HG02588 (cell line): ENCODE measurements at regions not wholly inside any gene's neighbourhood (a gene's known extent, or its start where the extent isn't known, plus 50 kb on each side); places are given as distances from the start of the nearest gene placed in this dataset.
"Not testable (repeated sequence)": the region's sequence is repeated elsewhere in the genome, so short reads cannot be mapped to it uniquely, and the experiment has no call there.

Experiments
- ATAC-seq: cut with Tn5 transposase; IDR thresholded peaks from one replicate; pipeline ENCODE4 v1.9.1; 2021; ENCODE audit warnings: mild to moderate bottlenecking, moderate library complexity; ENCODE audit not compliant: unreplicated experiment

DNA sequence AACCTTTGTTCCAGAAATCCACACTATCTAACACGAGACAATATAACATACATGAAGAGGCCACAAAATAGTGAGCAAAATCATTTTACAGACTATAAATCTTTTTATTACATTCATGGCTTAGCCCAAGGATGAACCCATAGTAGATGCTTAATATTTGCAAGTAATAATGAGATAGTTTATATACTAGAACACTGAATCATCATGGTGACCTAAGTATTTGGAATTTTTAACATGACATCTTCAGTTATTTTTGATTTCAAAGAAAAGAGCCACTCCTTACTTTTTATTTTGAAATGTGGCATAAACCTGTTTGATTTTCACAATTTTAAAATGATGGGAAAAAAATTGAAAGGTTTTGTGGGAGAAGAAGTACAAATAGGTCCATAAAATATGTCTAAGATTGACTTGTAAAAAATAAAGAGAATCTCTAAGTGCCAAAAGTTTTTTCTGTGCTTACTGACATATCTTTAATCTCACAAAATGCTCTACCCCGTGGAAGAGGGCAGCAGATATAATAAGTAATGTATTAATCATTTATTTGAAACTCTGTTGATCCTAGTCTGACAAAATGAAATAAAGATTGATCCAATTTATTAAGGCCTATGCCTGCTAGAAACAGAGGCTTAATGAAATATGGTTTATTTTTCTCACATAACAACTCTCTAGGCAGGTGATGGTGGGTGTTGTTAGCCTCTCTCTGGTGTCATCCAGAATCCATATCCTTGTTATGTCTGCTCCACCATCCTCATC, 224.5 kb upstream of the CENPE start:
- no peak for ATAC-seq

GRCh38 chr4:103415801-103416200, 217.7 kb upstream of the CENPE start:
- no peak for ATAC-seq

GRCh38 chr4:103412646-103413045, 214.5 kb upstream of the CENPE start:
- not testable (repeated sequence) for ATAC-seq

GRCh38 chr4:103410386-103410785, 212.2 kb upstream of the CENPE start:
- no peak for ATAC-seq

DNA sequence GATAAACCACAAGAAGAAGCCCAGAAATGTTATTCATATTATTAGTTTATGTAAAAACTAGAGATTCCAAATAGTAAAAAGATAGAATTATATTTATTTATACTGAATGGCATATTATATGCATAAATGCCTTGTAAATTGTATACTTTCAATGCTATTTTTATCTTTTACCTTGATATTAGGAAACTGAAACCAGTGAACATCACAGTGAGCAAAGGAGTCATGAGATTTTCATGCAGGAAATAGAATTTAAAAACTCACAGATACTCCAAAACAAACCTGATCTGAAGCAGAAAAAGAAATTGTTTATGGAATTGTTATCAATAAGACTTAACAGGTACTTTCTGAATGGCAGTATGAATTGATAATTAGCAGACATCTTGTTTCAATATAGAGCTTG, 207.3 kb upstream of the CENPE start:
- ATAC-seq, result no peak

GRCh38 chr4:103403619-103404018, 205.5 kb upstream of the CENPE start:
- no peak for ATAC-seq

DNA sequence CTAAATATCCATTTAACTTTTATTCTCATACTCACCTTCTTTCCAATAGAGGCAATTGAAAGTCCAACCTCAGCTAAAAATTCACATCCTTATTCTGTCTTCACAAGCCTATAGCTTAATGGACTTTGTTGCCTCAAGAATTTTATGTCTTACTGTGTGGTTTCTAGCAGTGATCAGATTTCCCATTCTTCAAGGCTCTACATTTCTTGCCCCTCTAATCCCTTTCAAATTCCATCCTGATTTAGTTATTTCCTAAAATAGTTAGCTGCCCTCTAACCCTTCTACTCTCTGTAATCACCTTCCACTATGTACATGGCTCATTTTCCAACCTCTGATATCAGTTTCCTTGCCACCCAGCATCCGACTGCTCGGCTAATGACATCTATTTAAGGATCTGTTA, 204.1 kb upstream of the CENPE start:
- ATAC-seq, result no peak

- ATAC-seq, result peak; percentile 71
Observed at GRCh38 chr4:103400405-103400804, 202.3 kb upstream of the CENPE start.

- no peak for ATAC-seq
Observed at GRCh38 chr4:103397541-103397940, 199.4 kb upstream of the CENPE start.

- not testable (repeated sequence) for ATAC-seq
Observed at GRCh38 chr4:103387508-103388011, 189.4 kb upstream of the CENPE start.

DNA sequence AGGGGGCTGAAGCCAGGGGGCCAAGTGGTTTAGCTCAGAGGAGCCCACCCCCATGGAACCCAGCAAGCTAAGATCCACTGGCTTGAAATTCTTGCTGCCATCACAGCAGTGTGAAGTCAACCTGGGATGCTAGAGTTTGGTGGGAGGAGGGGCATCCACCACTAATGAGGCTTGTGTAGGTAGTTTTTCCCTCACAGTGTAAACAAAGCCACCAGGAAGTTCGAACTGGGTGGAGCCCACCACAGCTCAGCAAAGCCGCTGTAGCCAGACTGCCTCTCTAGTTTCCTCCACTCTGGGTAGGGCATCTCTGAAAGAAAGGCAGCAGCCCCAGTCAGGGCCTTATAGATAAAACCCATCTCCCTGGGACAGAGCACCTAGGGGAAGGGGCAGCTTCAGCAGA, 187.4 kb upstream of the CENPE start:
- not testable (repeated sequence) for ATAC-seq

DNA sequence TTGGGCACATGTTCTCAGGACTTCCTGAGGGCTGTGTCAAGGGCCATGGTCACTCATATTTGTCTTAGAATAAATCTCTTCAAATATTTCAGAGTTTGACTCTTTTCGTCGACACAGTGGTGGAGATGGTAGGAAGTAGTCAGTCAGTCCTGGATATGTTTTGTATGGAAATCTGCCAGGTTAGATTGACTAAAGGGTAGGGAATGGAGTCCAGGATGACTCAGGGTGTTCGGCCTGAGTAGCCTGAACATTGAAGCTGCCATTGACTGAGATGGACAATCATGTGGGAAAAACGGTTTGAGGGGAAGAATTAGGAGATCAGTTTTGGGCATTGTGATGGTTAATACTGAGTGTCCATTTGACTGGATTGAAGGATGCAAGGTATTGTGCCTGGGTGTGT, 177.1 kb upstream of the CENPE start:
- no peak for ATAC-seq

DNA sequence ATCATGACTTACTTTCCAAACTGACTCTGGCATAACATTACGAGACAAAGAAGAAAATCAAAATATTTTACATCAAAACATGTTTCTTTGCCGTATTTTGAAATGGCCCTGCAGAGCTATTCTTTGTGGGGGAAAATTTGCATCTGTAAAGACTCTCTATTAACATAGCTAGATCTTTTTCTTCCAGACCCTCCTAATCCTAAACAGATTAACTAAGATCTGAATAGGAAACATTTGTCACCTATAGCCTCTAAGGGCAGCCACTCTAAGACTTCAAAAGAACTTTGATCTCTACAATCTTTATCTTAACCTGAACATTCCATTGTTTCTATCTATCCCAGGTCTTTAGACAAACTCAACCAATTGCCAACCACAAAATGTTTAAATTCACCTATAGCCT, 176.6 kb upstream of the CENPE start:
- ATAC-seq, result no peak

DNA sequence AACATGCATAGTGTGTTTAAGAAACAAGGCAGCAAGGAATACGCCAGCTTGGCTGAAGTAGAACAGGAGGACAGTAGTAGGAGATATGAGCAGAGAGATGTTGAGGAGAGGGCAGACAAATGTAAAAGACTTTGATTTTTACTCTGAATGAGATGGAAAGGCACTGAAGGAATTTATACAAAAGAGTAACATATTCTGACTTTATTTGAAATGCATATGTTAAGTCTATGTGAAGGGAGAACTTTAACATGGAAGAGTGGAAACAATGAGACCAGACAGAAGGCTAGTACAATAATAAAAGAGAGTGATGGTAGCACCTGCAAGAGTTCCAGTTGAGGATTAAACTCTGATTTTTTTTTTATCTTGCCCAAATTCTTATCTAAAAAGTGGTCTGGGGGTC, 176.2 kb upstream of the CENPE start:
- ATAC-seq, result no peak

- ATAC-seq, result no peak
Observed at GRCh38 chr4:103372002-103372558, 173.9 kb upstream of the CENPE start.

- no peak for ATAC-seq
Observed at GRCh38 chr4:103370336-103370735, 172.2 kb upstream of the CENPE start.

- no peak for ATAC-seq
Observed at GRCh38 chr4:103365285-103365684, 167.1 kb upstream of the CENPE start.

DNA sequence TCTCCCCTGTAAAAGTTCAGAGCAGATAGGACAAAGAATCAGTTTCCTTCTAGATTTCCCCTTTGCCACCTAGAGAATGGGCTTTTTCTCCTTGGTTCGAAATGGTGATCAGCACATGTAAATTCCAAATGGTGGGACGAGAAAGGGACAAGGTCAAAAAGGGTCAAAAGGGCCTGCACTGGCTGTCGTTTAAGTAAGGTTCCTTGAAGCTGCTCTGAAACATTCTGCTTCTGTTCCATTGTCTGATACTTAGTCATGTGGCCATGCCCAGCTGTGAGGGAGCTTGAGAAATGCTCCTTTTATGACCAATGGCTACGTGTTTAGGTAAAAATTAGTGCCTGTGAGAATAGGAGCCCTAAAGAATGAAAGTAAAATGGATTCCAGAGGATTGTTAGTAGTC, 165.9 kb upstream of the CENPE start:
- ATAC-seq, result no peak

- no peak for ATAC-seq
Observed at GRCh38 chr4:103361926-103362325, 163.8 kb upstream of the CENPE start.

- ATAC-seq, result no peak
Observed at GRCh38 chr4:103359900-103360299, 161.8 kb upstream of the CENPE start.

DNA sequence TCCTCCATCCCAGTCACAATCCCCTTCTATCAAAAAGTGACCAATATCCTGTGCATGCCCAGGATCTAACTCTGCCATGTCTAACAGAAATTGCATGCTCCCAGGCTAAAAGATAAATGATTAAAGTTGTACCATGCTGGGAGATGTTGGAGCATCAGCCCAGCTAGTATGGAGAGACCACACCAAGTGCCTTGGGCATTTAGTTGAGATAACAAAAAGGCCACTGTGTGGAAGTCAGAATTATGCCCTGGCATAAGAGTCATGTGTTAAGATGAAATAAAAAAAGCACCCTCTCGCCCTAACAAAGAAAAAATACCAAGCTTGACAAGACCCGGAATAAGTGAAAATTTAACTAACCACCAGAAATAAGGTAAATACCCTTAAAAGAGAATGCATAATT, 155.9 kb upstream of the CENPE start:
- ATAC-seq, result no peak

GRCh38 chr4:103329642-103330041, 131.5 kb upstream of the CENPE start:
- no peak for ATAC-seq

- ATAC-seq, result no peak
Observed at GRCh38 chr4:103324811-103325210, 126.7 kb upstream of the CENPE start.
